ENCODE measurements at regions not wholly inside any gene's neighbourhood (a gene's known extent, or its start where the extent isn't known, plus 50 kb on each side); places are given as distances from the start of the nearest gene placed in this dataset.
"Not testable (repeated sequence)": the region's sequence is repeated elsewhere in the genome, so short reads cannot be mapped to it uniquely, and the experiment has no call there.

DNA sequence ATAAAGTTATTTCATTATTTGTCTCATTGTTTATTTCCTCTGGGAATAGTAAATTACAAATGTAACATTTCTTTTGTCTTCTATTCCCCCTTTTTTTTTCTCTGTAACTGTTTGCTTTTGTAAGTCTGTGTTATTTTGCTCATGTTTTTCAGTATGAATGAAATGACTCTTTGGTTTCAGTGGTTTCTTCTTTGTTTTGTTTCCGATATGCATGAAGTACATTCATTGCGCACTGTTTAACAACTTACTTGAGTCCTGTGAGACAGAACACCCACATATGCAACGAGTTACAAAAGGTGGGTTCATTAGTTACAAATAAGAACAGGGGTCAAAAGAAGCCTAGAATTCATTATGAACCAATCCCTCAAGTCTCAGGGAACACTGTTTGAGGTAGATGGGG, 175.0 kb upstream of the UGT8 start:
- H3K27me3 ChIP-seq (ENCODE audit: control insufficient read depth in 3 of 3, insufficient read depth in 3 of 3, low read length in 2 of 3): no peaks in the 10 kb centered on the region
- H3K36me3 ChIP-seq (ENCODE audit: control insufficient read depth in 4 of 4, insufficient read depth in 4 of 4, low read length in 4 of 4): no peaks in the 10 kb centered on the region
- peaks cover 0 to 6% (median 0%) of the 10 kb centered on the region in 4 donors for H3K9me3 ChIP-seq (ENCODE audit: control insufficient read depth in 4 of 4, insufficient read depth in 3 of 4, low read length in 3 of 4)
- H3K4me1 ChIP-seq (ENCODE audit: control insufficient read depth in 5 of 5, insufficient read depth in 5 of 5, low read length in 5 of 5): no peaks in the 10 kb centered on the region
- DNase-seq: no peak
- H3K27ac ChIP-seq (ENCODE audit: low read depth in 1 of 2, low read length in 1 of 2): no peak overlapping the region
- no peak for ATAC-seq (ENCODE audit: insufficient read depth, low FRiP score)
- 86 to 87% methylated on average over 3 of the region's 3 CpGs for WGBS, 2 donors
- no peak overlapping the region for H3K9ac ChIP-seq (ENCODE audit: insufficient read depth in 1 of 2, low read length in 2 of 2)
- TF ChIP-seq, protein P1, sequence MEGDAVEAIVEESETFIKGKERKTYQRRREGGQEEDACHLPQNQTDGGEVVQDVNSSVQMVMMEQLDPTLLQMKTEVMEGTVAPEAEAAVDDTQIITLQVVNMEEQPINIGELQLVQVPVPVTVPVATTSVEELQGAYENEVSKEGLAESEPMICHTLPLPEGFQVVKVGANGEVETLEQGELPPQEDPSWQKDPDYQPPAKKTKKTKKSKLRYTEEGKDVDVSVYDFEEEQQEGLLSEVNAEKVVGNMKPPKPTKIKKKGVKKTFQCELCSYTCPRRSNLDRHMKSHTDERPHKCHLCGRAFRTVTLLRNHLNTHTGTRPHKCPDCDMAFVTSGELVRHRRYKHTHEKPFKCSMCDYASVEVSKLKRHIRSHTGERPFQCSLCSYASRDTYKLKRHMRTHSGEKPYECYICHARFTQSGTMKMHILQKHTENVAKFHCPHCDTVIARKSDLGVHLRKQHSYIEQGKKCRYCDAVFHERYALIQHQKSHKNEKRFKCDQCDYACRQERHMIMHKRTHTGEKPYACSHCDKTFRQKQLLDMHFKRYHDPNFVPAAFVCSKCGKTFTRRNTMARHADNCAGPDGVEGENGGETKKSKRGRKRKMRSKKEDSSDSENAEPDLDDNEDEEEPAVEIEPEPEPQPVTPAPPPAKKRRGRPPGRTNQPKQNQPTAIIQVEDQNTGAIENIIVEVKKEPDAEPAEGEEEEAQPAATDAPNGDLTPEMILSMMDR (IDR thresholded peaks at IDR 0.05; ENCODE audit: control extremely low read depth, extremely low read depth): no peak
- no peak overlapping the region for H3K4me3 ChIP-seq

DNA sequence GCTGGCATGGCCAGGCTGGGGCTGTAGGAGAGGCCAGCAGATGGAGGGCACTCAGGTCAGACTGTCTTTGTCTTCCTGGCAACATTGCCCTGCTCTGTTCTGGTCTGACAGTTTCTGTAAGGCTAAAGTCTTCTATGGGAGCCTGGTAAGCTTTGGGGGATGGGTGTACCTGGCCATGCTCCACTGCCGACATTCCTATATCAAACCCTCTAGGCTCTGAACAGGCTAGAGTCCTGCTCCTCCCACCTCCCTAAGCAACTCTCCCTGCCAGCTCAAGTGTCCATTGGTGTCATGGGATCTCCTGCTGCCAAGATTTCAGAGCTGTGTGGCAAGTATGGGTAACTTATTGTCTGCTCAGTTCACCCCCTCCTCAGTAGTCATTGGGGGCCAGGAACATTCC, 163.5 kb upstream of the UGT8 start:
- H3K27ac ChIP-seq (ENCODE audit: low read depth in 1 of 2, low read length in 1 of 2): no peak overlapping the region
- DNase-seq (peak in 1 of 3 donors; percentile 1), ATAC-seq (ENCODE audit: insufficient read depth, low FRiP score) (no peak)
- peaks cover 0 to 8% (median 0%) of the 10 kb centered on the region in 4 donors for H3K9me3 ChIP-seq (ENCODE audit: control insufficient read depth in 4 of 4, insufficient read depth in 3 of 4, low read length in 3 of 4)
- no peak overlapping the region for H3K4me3 ChIP-seq
- WGBS, 2 donors: 76 to 90% methylated on average over 1 of the region's 1 CpG
- TF ChIP-seq, protein P1 (IDR thresholded peaks at IDR 0.05; ENCODE audit: control extremely low read depth, extremely low read depth): no peak
- no peaks in the 10 kb centered on the region for H3K27me3 ChIP-seq (ENCODE audit: control insufficient read depth in 3 of 3, insufficient read depth in 3 of 3, low read length in 2 of 3)
- no peaks in the 10 kb centered on the region for H3K4me1 ChIP-seq (ENCODE audit: control insufficient read depth in 5 of 5, insufficient read depth in 5 of 5, low read length in 5 of 5)
- no peak overlapping the region for H3K9ac ChIP-seq (ENCODE audit: insufficient read depth in 1 of 2, low read length in 2 of 2)
- H3K36me3 ChIP-seq (ENCODE audit: control insufficient read depth in 4 of 4, insufficient read depth in 4 of 4, low read length in 4 of 4): no peaks in the 10 kb centered on the region

DNA sequence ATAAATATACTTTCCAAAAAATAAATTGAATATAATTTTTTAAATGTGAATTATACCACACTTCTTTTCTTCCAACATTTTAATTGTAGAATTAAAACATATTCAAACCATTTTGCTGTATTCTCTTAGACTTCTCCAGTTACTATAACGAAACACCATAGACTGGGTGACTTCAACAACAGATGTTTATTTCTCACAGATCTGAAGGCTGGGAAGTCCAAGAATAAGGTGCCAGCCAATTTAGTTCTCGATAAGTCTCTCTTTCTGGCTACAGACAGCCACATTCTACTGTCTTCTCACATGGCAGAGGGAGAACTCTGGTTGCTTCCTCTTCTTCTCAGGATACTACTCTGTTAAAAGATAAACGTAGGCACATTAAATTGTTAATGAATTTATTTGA, 155.8 kb upstream of the UGT8 start:
- TF ChIP-seq, protein P1 (IDR thresholded peaks at IDR 0.05; ENCODE audit: control extremely low read depth, extremely low read depth): no peak
- H3K27me3 ChIP-seq (ENCODE audit: control insufficient read depth in 3 of 3, insufficient read depth in 3 of 3, low read length in 2 of 3): no peaks in the 10 kb centered on the region
- H3K4me1 ChIP-seq (ENCODE audit: control insufficient read depth in 5 of 5, insufficient read depth in 5 of 5, low read length in 5 of 5): no peaks in the 10 kb centered on the region
- H3K4me3 ChIP-seq: no peak overlapping the region
- 75 to 84% methylated on average over 3 of the region's 3 CpGs for WGBS, 2 donors
- DNase-seq (no peak), ATAC-seq (ENCODE audit: insufficient read depth, low FRiP score) (no peak)
- no peaks in the 10 kb centered on the region for H3K9me3 ChIP-seq (ENCODE audit: control insufficient read depth in 4 of 4, insufficient read depth in 3 of 4, low read length in 3 of 4)
- no peak overlapping the region for H3K9ac ChIP-seq (ENCODE audit: insufficient read depth in 1 of 2, low read length in 2 of 2)
- no peaks in the 10 kb centered on the region for H3K36me3 ChIP-seq (ENCODE audit: control insufficient read depth in 4 of 4, insufficient read depth in 4 of 4, low read length in 4 of 4)
- H3K27ac ChIP-seq (ENCODE audit: low read depth in 1 of 2, low read length in 1 of 2): no peak overlapping the region

DNA sequence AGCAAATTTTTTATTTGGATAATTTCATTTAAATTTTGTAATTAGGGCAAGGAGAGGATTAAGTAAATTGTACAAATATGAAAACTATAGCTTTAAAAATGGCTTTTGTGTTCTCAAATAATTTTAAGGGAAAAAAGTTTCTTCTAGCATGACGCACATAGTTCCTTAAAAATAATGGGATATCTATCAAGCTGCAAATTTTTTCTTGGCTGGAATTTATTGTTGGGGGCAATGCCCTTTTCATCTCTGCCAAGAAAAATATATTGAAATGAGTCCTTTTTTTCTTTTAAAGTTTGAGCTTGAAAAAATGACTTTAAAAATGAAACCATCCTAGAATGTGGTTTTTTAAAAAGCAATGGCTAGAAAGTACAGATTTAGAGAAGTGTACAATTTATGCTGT, 154.4 kb upstream of the UGT8 start:
- TF ChIP-seq, protein P1 (IDR thresholded peaks at IDR 0.05; ENCODE audit: control extremely low read depth, extremely low read depth): no peak
- no peak overlapping the region for H3K9ac ChIP-seq (ENCODE audit: insufficient read depth in 1 of 2, low read length in 2 of 2)
- no peaks in the 10 kb centered on the region for H3K27me3 ChIP-seq (ENCODE audit: control insufficient read depth in 3 of 3, insufficient read depth in 3 of 3, low read length in 2 of 3)
- ATAC-seq (ENCODE audit: insufficient read depth, low FRiP score): no peak
- H3K27ac ChIP-seq (ENCODE audit: low read depth in 1 of 2, low read length in 1 of 2): no peak overlapping the region
- no peak overlapping the region for H3K4me3 ChIP-seq
- H3K36me3 ChIP-seq (ENCODE audit: control insufficient read depth in 4 of 4, insufficient read depth in 4 of 4, low read length in 4 of 4): no peaks in the 10 kb centered on the region
- no peaks in the 10 kb centered on the region for H3K4me1 ChIP-seq (ENCODE audit: control insufficient read depth in 5 of 5, insufficient read depth in 5 of 5, low read length in 5 of 5)
- DNase-seq: no peak
- no peaks in the 10 kb centered on the region for H3K9me3 ChIP-seq (ENCODE audit: control insufficient read depth in 4 of 4, insufficient read depth in 3 of 4, low read length in 3 of 4)
- 75 to 80% methylated on average over 1 of the region's 1 CpG for WGBS, 2 donors

DNA sequence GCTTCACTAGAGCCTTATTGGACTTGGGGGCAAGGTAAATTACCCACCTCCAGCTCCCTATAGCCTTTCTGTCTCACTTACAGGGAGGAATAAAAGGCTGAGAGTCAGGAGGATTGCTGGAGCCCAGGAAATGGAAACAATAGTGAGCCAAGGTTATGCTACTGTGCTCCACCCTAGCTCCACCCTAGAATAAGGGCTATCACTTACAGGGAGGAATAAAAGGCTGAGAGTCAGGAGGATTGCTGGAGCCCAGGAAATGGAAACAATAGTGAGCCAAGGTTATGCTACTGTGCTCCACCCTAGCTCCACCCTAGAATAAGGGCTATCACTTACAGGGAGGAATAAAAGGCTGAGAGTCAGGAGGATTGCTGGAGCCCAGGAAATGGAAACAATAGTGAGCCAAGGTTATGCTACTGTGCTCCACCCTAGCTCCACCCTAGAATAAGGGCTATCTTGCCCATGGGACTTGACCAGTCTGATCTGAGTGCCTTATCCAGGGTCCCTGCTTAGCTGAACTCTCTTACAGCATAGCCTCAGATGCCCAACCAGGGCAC, 150.6 kb upstream of the UGT8 start:
- not testable (repeated sequence) for DNase-seq; H3K27ac ChIP-seq (ENCODE audit: low read depth in 1 of 2, low read length in 1 of 2); H3K27me3 ChIP-seq (ENCODE audit: control insufficient read depth in 3 of 3, insufficient read depth in 3 of 3, low read length in 2 of 3); H3K4me1 ChIP-seq (ENCODE audit: control insufficient read depth in 5 of 5, insufficient read depth in 5 of 5, low read length in 5 of 5); H3K36me3 ChIP-seq (ENCODE audit: control insufficient read depth in 4 of 4, insufficient read depth in 4 of 4, low read length in 4 of 4); ATAC-seq (ENCODE audit: insufficient read depth, low FRiP score); H3K4me3 ChIP-seq; H3K9ac ChIP-seq (ENCODE audit: insufficient read depth in 1 of 2, low read length in 2 of 2); H3K9me3 ChIP-seq (ENCODE audit: control insufficient read depth in 4 of 4, insufficient read depth in 3 of 4, low read length in 3 of 4)

All from lung (tissue), 11 donors.